WI38 (cell line): ENCODE measurements at regions not wholly inside any gene's neighbourhood (a gene's known extent, or its start where the extent isn't known, plus 50 kb on each side); places are given as distances from the start of the nearest gene placed in this dataset.

Experiments used
- H3K4me3 ChIP-seq: 2 replicates; pipeline ENCODE4 v1.5.1; 2011; ENCODE audit warnings: low read depth, mild to moderate bottlenecking, control low read depth, low read length
- CTCF ChIP-seq: IDR thresholded peaks from 2 replicates; pipeline ENCODE4 v1.5.1; 2012; ENCODE audit warnings: low read depth, mild to moderate bottlenecking, control low read depth, low read length

- H3K4me3 ChIP-seq, result no peak overlapping the region
- no peak for TF ChIP-seq CTCF
These were observed 65.6 kb downstream of the ANXA2R start for GRCh38 chr5:42974536-42974935.

- TF ChIP-seq CTCF, result no peak
- no peak overlapping the region for H3K4me3 ChIP-seq
These were observed 69.2 kb downstream of the ANXA2R start for GRCh38 chr5:42970636-42971559.

GRCh38 chr5:42965934-42966333, 74.2 kb downstream of the ANXA2R start:
- no peak overlapping the region for H3K4me3 ChIP-seq
- TF ChIP-seq CTCF, result no peak

- H3K4me3 ChIP-seq, result no peak overlapping the region
- no peak for TF ChIP-seq CTCF
These were observed 76.7 kb downstream of the ANXA2R start for GRCh38 chr5:42963412-42963811.

- no peak for TF ChIP-seq CTCF
- H3K4me3 ChIP-seq, result no peak overlapping the region
These were observed 78.0 kb downstream of the ANXA2R start for GRCh38 chr5:42962124-42962523.

GRCh38 chr5:42960506-42960905, 79.6 kb downstream of the ANXA2R start:
- no peak for TF ChIP-seq CTCF
- H3K4me3 ChIP-seq, result no peak overlapping the region

- no peak overlapping the region for H3K4me3 ChIP-seq
- TF ChIP-seq CTCF, result no peak
These were observed 83.6 kb downstream of the ANXA2R start for GRCh38 chr5:42956551-42956950.
